HG02852 (cell line): ENCODE measurements at regions not wholly inside any gene's neighbourhood (a gene's known extent, or its start where the extent isn't known, plus 50 kb on each side); places are given as distances from the start of the nearest gene placed in this dataset.
"Not testable (repeated sequence)": the region's sequence is repeated elsewhere in the genome, so short reads cannot be mapped to it uniquely, and the experiment has no call there.

Experiments used
- ATAC-seq: cut with Tn5 transposase; IDR thresholded peaks from one replicate; pipeline ENCODE4 v1.9.1; 2021; ENCODE audit warnings: mild to moderate bottlenecking, moderate library complexity; ENCODE audit not compliant: unreplicated experiment

- ATAC-seq: no peak
These were observed 939.0 kb upstream of the FANCL start for GRCh38 chr2:59180111-59180510.

GRCh38 chr2:59177748-59178147 lies 936.6 kb upstream of the FANCL start:
- ATAC-seq: no peak

DNA sequence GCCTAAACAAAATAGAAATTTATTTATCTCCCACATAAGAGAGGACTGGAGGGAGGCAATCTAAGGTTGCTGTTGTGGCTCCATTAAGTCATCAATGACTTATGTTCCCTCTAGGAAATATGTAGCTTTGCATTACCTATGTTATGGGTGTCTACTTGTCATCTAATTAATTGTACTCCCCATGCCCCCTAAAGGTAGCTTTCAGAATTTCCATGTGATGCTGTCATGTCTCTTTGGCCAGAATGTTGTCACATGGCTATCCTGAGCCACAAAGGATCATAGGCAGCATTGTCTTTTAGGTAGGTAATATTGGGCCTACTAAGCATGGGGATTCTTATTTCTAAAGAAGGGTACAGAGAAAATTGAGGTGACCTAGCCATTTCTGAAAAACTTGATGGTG lies 935.6 kb upstream of the FANCL start:
- no peak for ATAC-seq

GRCh38 chr2:59174536-59175243 lies 933.6 kb upstream of the FANCL start:
- ATAC-seq: no peak

- ATAC-seq: no peak
These were observed 932.2 kb upstream of the FANCL start for GRCh38 chr2:59173325-59173724.

DNA sequence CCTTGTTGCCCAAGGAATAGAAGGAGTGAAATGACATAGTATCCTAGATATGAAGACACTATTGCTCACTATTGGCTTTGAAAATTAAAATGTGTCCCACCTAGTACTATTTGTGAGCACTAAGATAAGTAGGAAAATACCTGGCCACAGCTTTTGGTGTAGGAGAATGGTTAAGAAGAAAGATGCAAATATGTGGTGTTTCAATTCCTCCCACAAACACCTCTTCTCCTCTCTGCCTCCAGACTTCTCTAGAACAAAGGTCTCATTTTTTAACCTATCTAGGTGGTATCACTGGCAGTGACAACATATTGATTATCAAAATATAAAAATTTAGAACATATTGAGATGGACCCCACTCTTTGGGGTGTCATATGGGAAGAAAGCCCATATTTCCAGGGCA lies 929.9 kb upstream of the FANCL start:
- ATAC-seq: peak; percentile 78

DNA sequence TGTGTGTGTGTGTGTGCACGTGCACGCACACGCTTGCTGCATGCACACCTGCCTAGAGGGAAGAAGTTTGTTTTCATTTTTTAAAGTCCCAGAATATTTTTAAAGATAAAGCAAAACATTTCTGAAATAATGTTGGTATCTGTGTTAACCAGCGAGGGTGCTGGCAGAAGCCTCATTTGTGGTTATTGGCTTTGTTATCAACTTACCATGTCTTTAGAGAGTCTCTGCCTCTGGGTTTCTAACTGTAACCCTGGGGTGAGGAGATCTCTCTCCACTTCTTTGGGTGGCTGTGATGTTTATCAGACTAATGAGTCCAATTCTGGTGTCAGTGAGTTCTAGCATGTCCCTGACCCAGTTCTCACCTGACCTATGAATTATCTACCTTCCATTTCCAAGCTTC lies 927.6 kb upstream of the FANCL start:
- ATAC-seq: no peak

DNA sequence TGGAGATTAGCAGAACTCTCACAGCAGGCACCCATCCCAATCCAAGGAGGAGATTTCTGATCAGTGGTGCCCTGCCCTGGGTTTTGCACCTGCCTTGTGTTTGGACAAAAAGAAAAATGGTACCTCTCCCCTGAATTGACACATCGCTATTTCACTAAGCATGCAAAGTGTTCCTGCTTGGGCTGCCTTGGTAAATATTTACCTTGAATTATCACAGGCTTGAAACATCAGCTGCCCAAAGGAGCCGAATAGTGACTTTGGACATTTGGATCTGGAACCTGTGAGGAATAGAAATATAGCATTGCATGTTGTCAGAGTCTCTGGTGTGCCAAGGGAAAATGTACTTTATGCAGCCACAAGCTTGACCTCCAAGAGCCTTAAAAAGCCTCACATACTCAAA lies 926.4 kb upstream of the FANCL start:
- no peak for ATAC-seq

DNA sequence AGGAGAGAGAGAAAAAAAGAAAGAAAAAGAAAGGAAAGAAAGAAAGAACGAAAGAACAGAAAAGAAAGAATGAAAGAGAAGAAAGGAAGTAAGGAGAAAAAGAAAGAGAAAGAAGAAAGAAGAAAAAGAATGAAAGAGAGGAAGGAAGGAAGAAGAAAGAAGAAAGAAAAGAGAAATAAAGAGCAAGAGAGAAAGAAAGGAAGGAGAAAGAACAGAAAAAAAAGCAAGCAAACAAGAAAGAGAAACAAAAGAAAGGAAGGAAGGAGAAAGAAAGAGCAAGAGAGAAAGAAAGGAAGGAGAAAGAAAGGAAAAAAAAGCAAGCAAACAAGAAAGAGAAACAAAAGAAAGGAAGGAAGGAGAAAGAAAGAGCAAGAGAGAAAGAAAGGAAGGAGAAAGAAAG lies 916.8 kb upstream of the FANCL start:
- not testable (repeated sequence) for ATAC-seq

GRCh38 chr2:59151805-59152204 lies 910.7 kb upstream of the FANCL start:
- ATAC-seq: no peak

GRCh38 chr2:59150217-59150849 lies 909.2 kb upstream of the FANCL start:
- ATAC-seq: no peak

- no peak for ATAC-seq
These were observed 908.1 kb upstream of the FANCL start for GRCh38 chr2:59149271-59149670.

DNA sequence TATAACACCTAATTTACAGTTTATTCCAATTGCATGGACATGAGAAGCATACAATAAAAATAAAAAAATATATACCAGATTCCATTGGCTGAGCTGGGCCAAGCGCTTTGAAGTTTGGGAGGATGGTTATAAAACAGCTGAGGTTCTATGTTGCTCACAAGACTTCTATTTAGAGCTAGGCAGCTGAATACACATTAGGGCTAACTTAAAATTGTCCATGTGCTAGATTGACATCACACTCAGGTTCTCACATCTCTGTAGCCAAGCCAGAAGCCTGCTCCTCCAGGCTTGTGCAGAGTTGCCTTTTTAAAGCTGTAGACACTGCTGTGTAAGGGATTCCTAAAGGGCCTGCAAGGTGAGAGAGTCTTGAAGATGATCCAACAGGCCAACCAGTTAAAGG lies 871.1 kb upstream of the FANCL start:
- no peak for ATAC-seq

GRCh38 chr2:59096973-59097372 lies 855.8 kb upstream of the FANCL start:
- no peak for ATAC-seq

GRCh38 chr2:59093571-59093970 lies 852.4 kb upstream of the FANCL start:
- no peak for ATAC-seq

DNA sequence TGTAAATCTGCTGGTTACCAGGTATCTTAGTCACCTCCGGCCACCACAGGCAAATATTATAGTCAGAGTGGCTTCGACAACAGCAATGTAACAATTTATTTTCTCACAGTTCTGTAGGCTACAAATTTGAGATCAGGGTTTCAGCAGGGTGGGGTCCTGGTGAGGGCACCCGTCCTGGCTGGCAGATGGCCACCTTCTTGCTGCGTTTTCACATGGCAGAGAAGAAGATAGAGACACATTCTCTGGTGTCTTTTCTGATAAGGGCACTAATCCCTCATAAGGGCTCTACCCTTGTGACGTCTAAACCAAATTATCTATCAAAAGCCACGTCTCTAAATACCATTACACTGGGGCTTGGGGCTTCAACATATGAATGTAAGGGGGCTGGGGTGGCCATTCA lies 843.2 kb upstream of the FANCL start:
- ATAC-seq: no peak

GRCh38 chr2:59083075-59083828 lies 842.1 kb upstream of the FANCL start:
- ATAC-seq: no peak

DNA sequence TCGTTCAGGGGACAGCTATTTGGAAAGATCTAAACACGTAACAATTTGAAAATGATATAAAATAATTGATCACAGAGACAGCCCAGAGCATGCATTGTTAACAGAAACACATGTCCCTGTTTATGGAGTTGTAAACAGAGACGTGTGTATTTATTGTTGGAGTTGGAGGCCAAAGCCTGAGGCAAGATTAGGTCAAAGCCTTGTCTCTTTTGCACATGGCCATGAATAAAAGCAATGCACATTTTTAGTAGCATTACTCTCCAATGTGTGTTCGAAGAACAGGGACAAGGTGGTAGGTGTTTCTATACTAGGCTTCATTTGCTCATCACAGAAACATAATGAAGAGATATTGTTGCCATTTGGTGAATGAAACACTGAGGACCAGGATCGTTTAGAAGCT lies 841.5 kb upstream of the FANCL start:
- no peak for ATAC-seq

GRCh38 chr2:59080451-59081181 lies 839.5 kb upstream of the FANCL start:
- no peak for ATAC-seq

GRCh38 chr2:59077981-59078531 lies 836.9 kb upstream of the FANCL start:
- ATAC-seq: no peak
